NCI-H524 treated with DMSO at 0.1 percent for 48 hours (cell line): ENCODE measurements at regions not wholly inside any gene's neighbourhood (a gene's known extent, or its start where the extent isn't known, plus 50 kb on each side); places are given as distances from the start of the nearest gene placed in this dataset.
"Not testable (repeated sequence)": the region's sequence is repeated elsewhere in the genome, so short reads cannot be mapped to it uniquely, and the experiment has no call there.

ENCODE experiments used
- DNase-seq: peaks from one replicate; lab custom pipeline; 2025; lab: John Stamatoyannopoulos, UW

DNA sequence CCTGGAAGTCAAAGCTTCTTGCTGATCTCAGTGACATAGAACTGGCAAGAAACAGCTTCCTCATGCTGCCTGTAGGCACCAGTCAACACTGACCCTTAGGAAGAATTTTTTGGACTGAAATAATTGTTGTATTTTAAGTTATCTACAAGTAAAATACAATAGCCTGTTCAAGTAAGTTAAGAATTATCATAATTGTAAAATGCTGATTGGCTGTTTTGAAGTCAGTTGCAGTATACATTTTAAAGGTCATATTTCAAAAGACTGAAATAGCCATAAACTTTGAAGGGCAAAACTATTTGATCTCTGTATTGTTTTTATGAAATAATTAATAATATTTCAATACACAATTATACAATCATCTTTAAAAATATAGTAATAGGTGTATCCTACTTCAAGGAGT, 794.9 kb downstream of the MAT2B start:
- DNase-seq: no peak

DNA sequence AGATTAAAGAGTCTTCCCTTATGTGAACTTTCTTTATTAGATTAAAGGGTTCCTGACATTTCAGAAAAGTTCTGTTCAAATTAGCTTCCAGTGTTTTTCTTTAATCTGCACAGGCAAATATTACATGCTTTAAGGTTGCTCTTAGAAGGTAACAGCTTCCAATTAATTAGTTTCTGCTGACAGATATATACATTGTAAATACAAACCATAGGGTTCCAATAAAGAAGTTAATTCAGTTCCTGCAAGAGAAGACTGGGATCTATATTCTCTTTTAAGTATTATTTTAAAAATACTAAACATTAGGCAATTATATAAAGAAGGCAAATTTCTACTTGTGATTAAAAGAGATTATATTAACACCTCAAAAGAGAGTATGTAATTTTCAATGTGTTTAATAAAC, 795.7 kb downstream of the MAT2B start:
- DNase-seq: no peak

DNA sequence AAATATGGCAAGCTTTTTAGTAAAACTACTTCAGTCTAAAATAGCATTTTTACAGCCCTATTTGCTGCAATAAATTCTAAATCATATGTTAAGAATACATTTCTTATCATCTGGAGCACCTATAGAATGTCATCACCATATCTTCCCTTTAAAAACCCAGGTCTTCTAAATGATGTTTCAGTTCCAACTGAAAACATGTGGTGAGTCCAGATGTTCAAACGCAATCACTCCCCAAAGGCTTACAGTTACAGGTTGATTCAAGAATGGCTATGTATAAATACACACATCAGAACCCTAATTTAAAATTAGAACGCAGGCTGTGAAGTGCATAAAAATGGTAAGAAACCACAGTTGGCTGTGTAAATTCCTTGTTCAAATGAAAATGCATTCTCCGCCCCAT, 796.3 kb downstream of the MAT2B start:
- no peak for DNase-seq

DNA sequence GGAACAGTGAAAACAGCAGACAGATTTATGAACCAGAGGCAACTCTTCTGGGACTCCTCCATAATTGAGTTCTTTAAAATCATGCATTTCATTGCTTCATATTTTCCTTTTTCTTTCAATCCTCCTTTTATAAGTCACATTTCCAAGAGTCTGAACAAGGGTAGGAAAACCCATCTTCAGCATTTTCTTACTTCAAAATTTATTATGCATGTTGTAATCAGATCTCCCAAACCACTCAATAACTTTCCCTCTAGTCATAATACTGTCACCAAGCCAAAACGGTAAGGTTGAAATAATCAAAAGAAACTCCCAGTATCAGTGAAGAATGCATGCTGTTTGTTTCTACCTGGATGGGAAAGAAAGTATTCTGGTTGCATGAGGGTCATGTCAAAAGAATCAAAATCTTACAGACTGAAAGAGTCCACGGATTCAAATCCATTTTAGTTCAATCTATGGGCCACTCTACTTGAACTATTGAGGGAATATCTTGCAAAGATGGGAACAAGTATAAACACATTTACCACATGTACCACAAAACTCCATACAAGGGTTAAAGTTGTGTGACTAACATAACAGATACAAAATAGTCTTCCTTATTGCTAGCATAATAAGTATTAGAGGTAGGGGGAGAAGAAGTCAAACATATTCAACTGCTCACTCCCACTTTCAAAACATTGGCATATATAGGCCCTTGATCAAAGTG, 797.3 kb downstream of the MAT2B start:
- no peak for DNase-seq

DNA sequence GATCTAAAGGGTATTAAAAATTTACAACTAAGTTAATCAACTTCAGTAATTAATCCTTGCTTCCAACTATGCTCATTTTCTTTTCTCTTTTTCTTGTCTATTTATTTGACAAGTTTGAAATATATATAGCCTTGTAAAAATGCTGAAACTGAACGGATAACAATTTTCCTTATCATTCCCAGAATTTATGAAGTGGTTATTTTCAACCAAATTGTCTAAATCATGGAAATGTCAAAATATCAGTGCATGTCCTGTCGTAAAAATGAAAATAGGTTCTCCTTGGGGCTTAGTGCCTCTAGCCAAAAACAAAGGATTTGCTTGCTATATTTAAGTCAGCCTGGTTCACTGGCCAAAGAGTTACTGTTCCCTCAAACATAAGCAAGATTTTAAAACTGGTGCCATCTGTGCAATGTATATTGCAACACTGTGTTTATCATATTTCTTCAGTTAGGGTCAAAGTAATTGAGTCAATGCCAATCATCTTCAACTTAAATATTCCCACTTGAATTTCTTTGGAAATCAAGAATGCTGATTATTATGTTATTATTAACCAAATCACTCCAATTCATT, 798.3 kb downstream of the MAT2B start:
- DNase-seq: no peak

DNA sequence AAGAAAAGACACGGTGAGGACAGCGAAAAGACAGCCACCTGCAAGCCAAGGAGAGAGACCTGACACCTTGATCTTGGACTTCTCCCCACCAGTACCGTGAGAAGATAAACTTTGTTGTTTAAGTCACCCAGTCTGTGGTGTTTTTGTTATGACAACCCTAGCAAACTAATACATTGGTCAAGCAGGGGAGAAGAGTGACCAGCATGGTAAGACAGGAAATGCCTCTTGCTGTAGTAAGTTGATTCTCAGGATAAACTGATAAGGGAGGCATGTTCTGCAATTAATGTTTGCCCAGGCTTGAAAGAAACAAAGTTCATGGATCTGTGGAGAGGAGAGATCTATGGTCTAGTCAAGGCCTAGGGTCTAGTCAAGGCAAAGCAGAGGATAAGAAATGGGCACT, 801.2 kb downstream of the MAT2B start:
- DNase-seq: no peak

DNA sequence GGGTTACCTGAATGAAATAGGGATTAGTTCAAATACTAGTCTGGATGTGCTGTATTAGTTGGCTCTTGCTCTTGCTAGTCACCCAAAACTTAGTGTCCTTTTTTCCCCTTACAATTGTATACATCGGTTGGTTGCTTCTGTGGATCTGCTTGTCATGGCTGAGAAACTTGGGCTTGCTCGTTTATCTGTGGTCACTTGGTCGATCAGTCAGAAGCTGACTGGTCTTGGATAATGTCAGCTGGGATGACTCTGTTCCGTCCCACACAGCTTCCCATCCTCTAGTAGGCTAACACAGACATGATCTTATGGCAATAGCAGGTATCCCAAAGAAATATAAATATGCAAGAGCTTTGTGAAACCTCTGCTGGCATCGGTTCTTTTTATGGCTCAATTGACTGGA, 807.4 kb downstream of the MAT2B start:
- no peak for DNase-seq

DNA sequence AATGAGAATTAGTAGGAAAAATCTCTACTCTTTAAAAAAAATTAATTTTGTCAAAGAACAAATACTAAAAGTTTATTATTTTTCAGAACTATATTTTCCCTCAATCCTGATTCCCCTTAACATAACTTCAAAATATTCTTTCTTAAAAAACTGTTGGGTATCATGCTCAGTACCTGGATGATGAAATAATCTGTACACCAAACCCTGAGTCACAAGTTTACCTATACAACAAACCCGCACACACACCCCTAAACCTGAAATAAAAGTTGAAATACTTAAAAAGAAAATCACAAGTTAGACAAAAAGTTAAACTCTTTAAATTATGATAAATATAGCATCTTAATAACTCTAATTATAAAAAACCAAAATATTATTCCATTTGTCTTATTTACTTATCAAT, 812.3 kb downstream of the MAT2B start:
- DNase-seq: no peak

DNA sequence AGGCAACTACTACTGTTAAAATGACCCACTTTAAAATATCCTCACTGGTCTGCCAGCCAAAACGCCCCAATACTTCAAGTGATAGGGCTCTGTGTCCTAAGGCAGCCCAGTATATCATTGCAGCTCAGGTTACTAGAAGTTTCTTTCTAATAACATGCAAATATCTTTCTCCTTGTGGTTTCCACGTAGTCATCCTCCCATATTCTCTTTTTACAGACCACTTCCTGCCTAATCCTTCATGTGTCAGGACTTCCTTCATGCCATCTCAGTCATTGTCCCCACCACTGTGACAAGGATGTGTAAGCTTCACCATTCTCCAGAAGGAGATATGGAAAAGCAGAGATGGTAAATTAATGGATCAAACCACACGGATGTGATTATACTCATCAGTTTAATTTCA, 813.7 kb downstream of the MAT2B start:
- DNase-seq: no peak

DNA sequence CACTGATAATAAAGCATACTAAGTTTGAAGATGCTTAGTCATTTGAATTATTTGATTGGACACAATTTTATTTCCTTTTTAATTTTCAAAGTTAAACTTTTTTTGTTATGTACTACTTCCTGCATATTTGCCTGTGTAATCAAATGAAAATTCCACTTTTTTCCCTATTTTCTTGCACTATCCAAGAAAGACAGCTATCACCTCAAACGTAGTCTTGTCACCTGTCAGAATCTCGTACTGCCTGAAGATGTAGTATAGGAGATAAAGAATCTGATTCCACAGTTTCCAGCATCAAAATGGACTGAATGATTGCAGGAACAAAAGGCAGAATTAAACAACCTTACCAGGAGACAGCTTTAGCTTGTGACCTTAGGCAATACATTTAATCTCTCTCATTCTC, 818.8 kb downstream of the MAT2B start:
- DNase-seq: no peak

DNA sequence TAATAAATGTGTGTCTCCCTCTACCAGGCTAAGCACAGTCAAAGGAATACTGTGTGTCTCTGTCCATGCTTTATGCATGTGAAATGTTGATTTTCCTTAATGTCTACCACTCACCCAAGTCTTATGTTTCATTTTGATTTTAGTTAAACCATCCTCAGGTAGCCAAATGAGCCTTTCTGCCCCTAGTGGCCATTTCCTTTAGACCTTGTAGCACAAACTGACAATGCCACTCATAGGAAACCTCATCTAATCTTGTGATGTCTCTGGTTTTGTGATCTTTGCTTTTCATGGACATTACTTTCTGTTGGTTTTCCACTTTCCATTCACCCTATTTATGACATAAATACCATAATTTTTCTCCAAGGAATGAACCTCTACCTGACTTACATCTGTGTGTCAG, 820.8 kb downstream of the MAT2B start:
- DNase-seq: no peak

DNA sequence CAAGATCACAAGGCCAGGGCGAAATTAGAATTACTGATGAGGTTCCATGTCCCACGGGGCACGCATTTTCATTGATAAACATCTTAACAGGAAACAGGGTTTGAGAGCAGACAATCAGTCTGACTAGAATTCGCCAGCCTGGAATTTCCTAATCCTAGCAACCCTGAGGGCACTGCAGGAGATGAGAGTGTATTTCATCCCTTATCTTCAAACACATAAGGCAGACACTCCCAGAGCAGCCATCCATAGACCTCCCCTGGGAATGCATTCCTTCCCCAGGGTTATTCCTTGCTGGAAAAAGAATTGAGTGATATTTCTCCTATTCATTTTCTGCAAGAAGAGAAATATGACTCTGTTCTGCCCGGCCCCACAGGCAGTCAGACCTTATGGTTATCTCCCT, 821.7 kb downstream of the MAT2B start:
- DNase-seq: not testable (repeated sequence)

DNA sequence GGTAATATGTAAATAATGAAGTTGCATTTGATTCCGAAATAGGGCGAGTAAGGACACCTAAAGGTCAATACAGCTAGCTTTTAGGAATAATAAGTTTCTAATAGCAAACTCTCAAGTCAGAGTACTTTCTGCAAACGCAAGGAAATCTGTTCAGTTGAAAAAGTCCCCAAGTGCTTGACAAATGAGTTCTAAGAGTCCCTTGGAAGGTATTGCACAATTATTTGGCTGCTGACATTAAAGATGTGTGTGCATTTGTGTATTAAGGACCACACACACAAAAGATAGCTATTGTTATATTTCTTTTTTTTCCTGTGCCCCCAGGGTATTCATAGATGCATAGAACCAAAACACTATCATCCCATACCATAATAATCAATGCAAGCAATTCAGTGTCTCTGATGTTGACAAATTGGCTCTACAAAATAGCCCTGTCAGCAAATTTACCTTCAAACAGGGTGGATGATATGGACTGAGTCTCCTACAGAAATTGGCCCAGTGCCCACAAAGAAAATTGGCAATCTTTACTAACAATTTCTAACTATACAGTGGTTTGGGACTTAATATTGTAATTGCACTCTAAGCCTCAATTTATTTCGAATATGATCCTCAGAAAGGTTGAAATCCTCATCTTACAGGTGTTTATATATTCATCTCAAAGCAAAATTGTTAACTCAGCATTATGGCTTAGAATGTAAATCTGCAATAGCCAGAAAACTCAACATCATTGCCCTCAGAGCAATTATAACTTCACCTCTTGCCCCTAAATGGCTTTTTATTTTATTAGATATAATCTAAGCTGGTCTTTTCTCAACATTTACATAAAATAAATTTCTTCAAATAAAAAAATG, 827.2 kb downstream of the MAT2B start:
- DNase-seq: no peak

DNA sequence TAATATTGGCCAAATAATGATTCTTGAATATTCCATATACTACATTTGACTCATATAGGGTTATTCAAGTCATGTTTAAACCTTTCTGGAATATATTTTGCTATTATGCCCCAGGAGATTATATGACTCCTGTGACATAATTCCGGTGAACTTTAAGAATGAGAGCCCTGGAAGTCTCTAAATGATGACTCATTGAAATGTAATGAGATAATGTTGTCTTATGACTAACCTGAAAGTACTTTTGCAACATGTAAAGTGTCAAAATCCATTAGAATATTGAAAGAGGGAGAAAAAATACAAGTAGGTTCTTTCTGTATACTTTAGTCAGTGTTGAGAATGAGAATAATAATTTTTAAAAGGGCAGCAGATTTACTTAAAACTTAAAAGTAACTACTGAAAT, 830.4 kb downstream of the MAT2B start:
- no peak for DNase-seq

DNA sequence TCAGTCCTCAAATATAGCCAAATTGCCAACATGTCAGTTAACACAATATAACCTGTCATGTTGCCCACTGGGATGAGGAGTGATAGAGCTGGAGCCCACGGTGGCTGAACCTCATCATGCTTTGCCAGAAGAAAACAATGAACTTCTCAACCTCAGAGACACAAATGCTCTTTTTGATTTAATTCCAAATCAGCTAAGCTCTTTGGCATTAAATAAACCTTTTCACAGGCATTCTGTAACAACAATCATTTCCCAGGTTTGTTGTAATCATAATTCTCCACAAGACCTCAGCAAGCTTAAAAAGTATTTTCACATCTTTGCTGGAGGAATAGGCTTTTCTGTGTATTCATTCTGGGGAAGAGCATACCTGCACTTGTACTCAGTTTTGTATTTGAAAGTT, 830.9 kb downstream of the MAT2B start:
- no peak for DNase-seq

DNA sequence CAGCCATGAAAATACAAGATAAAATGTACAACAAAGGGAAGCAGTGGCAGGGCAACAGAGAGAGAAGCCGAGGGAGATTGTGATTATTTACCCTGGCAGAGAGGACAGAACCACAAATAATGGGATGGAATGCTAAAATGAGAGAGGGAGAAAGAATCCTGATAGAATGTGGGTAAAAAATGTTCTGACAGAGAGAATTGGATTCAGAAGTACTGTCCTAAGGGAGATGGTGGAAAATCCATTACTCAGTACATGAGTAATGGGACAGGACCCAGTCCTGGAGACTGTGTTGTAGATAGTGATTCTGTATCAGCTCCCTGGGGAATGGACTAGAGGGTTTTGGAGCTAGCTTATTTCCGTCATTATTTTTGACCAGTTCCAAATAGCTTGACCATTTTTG, 831.5 kb downstream of the MAT2B start:
- no peak for DNase-seq

DNA sequence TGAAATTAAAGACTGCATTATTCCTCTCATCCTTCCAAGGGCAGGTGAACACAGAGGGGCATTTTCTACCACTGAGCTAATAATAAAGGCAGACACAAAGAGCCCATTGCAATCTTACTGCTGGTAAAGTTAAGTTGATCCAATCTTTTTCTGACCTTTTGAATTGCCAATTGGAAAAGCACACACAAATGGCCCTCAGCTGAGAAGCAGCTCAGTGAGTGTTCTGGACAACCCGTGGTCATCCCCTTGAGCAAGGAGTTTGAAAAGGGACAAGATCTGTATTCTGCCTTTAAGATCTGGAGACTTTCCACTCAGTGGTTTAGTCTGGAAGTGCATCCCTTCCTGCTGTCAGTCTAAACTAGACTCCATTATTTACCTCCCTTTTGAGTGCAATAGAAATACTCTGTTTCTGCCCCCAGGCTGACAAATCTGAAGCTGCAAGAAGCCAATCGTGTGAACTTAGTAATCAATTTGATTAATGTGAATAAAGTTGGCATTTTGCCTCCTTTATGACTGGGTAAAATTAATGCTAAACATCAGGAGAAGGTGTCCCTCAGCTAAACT, 835.7 kb downstream of the MAT2B start:
- no peak for DNase-seq

DNA sequence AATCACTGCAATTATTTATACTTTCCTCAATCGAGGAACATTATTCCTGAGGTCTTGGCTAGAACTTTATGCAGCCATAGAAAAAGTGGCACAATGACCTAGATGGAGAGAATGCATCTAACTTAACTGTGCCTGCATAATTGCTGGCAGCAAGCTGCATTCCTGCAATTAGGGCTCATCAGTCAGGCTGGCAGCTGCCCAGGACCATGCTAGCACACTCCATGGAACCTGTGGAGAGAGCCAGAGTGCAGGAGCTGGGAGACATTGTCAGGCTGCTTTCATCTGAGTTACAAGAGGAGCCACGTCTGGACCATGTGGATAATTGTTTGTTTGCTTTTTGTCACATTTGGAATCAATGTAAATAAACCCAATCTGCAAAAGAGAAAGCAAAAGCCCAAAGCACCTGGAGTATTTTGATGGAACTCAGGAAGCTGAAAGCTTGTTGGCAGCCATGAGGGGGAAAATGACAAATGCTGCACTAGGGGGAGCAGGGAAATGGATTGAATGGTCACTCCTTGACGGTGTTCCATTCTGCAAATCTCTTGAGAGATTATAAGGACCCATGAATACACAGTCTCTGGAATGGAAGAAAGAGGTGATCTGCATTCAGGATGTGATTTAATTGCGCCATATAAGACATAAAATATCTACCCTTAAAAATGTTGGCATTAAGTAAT, 839.9 kb downstream of the MAT2B start:
- no peak for DNase-seq

DNA sequence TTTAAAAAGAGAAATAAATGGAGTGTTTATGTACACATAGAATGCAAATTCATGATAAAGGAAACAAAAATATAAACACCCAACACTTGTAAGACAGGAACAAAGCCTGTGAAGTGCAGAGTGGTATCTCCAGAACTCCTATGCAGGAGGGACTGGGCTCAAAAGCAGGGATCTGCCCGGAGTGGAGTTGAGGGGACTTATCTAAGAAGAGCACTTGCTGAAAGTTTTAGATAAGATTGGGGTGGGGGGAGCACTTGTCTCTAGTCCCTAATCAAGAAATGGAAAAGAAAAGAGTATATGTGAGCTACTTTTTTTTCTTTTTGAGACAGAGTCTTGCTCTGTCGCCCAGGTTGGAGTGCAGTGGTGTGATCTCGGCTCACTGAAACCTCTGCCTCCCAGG, 840.4 kb downstream of the MAT2B start:
- DNase-seq: no peak

DNA sequence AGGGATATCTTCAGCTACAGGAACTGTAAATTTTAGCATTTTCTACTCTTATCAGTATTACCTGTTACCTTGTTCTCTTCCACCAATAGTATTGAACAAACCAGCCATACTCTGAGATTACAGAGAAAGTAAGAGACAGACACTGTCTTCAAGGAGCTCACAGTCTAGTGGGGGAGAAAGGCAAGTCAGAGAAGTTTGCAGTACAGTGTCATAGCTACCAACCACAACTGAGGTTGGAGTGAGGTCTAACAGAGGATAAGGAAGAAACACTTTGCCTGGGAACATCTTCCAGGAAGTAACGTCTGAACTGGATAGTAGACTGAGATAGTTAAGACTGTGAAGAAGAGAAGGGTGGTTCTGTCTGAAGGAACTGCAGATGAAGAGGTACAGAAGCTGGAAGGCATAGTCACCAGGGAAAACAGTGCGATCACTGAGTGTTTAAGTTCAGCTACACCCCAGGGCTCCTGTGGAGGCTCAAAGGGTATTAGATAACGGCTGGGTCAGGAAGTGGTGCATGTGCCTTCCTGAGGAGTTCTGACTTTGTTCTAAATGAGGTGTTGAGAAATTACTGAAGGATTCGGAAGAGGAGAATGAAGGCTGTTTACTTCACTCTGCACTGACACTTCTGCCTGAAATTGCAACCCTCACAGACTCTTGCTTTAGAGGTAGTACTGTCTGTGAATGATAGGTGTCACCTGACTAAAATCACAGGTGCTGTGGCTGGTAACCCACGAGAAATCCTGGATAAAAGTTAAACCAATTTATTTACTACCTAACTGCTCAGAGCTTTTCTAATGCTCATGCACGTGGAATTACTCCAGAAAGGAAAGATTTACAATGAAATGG, 841.6 kb downstream of the MAT2B start:
- DNase-seq: no peak

DNA sequence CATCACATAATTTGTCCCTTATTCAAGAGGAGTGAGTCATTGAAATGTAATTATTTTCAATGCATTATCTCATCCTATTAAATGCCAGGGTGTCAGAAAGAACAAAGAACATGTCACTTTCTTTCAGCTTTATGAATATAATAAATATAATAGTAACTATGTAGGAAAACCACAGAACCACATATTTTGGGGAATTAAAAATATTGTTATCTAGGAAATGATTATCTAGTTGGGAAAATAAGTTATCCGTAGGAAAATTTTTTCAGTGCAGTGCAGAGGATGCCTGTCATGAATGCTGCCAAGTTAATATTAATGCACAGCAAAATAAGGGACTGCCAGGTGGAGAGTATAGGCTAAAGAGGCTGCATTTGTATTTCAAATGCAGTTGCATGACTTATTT, 844.8 kb downstream of the MAT2B start:
- no peak for DNase-seq
